M059J (cell line): ENCODE measurements at regions not wholly inside any gene's neighbourhood (a gene's known extent, or its start where the extent isn't known, plus 50 kb on each side); places are given as distances from the start of the nearest gene placed in this dataset.
A peak's percentile ranks its signal among the peaks of the same experiment; 100 is the strongest.

Experiments
- DNase-seq: peaks from one replicate; pipeline ENCODE4 v3.0.0-alpha.2; 2012; ENCODE audit warnings: low read depth

GRCh38 chr12:43015090-43015737 lies 425.7 kb upstream of the PRICKLE1 start:
- no peak for DNase-seq

DNA sequence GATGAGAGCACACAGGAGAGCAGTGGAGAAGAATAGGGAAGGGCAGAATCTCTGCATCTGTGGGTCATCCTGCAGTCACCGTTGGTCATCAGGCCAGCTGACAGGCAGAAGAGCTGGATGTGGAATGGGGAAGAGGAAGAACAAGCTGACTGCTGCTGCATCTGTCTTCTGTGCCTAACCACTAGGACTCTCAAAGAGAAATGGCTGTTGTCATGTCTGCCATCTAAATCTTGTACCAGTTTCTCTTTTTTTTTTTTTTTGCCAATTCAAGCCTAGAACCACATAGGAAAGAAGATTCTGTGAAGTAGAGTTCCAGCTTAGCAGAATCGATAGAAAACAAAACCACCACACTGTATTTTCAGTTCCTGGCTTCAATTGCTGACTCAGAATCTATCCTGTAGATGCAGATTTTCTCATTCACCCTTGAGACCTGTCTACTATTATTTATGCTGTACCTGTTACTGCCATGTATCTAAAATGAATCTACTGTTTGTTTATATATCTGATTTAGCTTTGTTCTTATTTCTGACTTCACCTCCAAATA lies 421.9 kb upstream of the PRICKLE1 start:
- no peak for DNase-seq

- DNase-seq, result no peak
These were observed 420.3 kb upstream of the PRICKLE1 start for GRCh38 chr12:43009846-43010240.

GRCh38 chr12:43008953-43009845 lies 419.7 kb upstream of the PRICKLE1 start:
- no peak for DNase-seq

- no peak for DNase-seq
These were observed 415.4 kb upstream of the PRICKLE1 start for GRCh38 chr12:43004908-43005307.

DNA sequence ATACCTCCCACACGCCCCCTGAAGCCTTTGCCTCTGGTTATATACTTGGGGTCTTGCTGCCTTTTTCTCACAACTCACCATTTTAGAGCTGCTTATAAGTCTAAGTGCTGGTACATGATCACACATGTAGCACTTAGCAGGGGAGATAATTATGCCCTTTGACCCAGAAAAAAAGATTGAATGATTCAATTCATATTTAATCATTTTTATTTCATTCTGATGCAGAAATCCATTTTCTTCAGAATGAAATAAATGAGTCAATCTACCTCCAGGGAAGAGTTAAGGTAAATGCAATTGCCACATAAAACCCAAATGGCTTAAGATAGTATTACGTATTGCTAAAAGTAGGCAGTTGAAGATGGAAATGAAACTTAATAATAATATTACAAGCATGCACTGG lies 414.6 kb upstream of the PRICKLE1 start:
- no peak for DNase-seq

- DNase-seq, result no peak
These were observed 407.4 kb upstream of the PRICKLE1 start for GRCh38 chr12:42996869-42997431.

DNA sequence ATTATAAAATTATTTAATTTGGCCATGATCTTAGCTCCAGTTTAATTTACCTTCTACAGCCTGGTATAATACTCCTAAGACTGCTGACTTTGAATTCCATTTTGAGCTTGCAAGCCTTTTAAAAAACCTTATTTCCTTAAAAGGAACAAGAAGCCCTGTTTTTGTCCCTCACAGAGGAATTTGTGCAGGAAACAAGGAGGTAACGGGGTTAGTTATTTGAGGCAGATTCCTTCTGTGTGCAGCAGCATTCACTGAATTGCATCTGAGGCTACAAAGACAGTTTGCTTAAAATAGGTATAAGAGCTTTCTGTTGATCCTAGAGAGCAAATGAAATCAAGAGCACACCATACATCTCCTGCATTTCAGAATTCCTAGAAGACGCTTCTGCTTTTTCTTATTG lies 403.3 kb upstream of the PRICKLE1 start:
- no peak for DNase-seq

- DNase-seq, result peak; percentile 42
These were observed 400.8 kb upstream of the PRICKLE1 start for GRCh38 chr12:42990387-42990786.

DNA sequence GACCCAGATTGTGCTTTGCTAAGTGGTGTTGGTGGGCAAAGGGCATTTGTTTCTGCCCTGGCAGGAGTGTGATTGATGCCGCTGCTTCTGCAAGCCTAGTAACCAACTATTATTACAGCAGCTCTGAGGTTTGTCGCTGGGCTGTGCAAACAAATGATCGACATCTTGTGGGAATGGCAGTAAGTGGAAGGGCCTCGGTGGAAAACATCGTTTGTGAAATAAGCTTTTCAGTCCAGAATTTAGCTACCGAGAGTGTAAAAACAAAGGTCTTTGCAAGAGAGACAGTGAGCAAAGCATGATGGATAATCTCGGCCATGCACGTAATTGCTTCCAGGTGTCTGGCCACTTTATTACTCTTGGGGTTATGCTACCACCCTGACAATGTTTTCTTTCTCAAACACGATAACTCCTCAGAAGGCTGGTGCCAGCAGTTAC lies 397.7 kb upstream of the PRICKLE1 start:
- DNase-seq, result peak; percentile 48

- DNase-seq, result no peak
These were observed 396.0 kb upstream of the PRICKLE1 start for GRCh38 chr12:42985506-42985905.

DNA sequence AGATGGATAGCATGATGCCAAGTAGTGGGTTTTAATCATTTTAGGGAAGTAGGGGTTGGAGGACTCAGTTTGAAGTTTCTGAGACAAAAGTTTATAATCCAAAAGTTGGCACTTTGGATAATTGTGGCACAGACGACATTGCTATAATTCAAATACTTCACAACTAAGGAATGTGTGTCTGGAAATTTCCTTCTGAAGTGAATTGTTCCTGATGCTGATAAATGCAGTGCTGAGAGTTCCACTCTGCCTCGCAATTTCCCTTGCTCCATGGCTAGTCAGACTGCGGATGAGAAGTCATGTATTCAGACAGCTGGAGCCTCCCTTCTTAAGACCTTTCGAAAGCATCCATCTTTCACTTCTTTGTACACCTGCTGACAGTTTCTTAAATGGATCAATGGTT lies 393.3 kb upstream of the PRICKLE1 start:
- DNase-seq, result no peak

DNA sequence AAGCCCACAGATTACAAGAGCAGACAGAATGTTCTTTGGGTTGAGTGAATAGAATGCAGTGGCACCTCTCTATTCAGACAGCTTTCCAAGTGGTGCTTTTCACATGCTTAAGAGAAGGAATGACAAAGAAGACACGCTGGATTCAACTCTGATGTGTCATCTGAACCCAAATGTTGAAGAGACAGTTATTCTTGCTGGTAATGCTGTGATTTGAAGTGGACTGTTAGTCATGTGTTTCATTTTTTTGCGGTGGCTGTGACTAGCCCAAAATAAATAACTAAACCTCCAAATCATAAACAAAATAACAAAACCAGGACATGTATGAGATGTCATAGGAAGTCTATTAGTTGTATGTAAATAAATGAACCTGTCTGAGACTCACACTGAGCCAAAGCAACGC lies 391.8 kb upstream of the PRICKLE1 start:
- DNase-seq, result peak; percentile 87

- DNase-seq, result no peak
These were observed 390.9 kb upstream of the PRICKLE1 start for GRCh38 chr12:42980441-42980840.

DNA sequence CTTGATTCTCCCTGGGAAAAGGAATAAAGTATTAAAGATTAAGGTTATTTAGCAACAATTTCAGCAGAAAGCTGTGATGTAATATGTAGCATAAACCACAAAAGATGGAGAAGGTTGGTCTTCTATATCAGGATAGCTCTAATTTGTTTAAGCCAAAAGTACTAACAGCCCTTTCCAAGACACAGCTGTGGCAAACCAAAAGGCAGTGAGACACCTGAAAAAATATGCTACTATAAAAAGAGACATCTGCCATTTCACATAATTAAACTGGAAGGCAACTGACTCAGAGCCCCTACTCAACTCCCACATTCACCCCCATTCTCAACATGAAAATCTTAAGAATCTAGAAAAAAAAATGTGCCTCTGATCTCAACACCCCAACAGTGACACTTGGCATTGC lies 390.2 kb upstream of the PRICKLE1 start:
- no peak for DNase-seq

- DNase-seq, result no peak
These were observed 389.2 kb upstream of the PRICKLE1 start for GRCh38 chr12:42978708-42979107.

GRCh38 chr12:42977451-42978230 lies 388.1 kb upstream of the PRICKLE1 start:
- DNase-seq, result peak; percentile 49

- DNase-seq, result no peak
These were observed 387.1 kb upstream of the PRICKLE1 start for GRCh38 chr12:42976620-42977019.

DNA sequence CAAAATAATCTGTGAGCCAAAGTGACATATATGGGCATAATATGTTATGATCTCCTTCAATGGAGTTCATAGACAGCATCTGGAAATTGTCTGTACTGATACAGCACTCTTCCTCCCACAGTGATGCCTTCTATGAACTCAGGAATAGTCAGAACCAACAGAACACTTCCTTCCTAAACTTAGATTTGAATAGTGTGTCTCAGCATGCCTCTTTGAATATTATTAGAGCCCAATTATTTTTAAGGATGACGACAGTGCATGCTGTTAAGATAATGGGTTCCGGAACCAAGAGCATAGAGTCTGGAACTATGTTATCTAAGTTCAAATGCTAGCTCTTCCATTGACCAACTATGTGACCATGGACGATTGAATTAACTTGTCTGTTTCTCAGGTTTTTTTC lies 386.6 kb upstream of the PRICKLE1 start:
- no peak for DNase-seq

DNA sequence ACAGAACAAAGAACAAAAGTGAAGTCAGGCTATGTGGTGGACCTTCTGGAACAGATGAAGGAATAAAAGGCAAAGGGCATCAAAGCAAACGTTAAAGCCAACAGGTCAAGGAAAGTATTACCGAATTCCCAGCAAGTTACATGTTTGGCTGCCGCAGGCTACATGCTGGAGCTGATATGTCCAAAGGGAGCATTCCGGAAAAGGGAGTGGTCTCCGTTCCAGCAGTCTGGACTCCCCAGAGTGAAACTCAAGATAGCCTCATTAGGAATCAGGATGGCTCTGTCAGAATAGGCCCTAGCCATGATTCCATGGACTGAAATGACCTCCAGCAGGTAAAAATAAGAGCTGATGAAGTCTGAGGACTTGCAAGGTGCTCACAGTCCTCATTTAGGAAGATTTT lies 379.8 kb upstream of the PRICKLE1 start:
- DNase-seq, result no peak

DNA sequence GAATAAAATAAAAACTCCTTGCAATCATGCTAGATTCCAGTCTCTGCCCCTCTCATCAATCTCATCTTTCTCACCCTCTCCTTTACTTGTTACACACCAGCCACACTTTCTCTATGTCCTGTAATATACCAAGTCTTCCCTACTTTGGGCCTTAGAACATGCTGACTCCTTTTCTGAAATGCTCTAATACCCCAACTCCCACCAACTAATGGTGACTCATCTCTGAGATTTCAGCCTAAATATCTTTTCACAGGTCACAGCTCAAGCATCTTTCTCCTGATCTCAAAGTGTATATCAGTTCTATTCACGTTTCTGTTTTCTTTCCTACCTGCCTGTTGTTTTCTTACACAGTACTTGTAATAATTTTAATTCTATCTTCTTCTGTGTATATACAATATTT lies 378.9 kb upstream of the PRICKLE1 start:
- DNase-seq, result no peak

- no peak for DNase-seq
These were observed 378.3 kb upstream of the PRICKLE1 start for GRCh38 chr12:42967850-42968249.
